ENCODE measurements at regions not wholly inside any gene's neighbourhood (a gene's known extent, or its start where the extent isn't known, plus 50 kb on each side); places are given as distances from the start of the nearest gene placed in this dataset.

DNA sequence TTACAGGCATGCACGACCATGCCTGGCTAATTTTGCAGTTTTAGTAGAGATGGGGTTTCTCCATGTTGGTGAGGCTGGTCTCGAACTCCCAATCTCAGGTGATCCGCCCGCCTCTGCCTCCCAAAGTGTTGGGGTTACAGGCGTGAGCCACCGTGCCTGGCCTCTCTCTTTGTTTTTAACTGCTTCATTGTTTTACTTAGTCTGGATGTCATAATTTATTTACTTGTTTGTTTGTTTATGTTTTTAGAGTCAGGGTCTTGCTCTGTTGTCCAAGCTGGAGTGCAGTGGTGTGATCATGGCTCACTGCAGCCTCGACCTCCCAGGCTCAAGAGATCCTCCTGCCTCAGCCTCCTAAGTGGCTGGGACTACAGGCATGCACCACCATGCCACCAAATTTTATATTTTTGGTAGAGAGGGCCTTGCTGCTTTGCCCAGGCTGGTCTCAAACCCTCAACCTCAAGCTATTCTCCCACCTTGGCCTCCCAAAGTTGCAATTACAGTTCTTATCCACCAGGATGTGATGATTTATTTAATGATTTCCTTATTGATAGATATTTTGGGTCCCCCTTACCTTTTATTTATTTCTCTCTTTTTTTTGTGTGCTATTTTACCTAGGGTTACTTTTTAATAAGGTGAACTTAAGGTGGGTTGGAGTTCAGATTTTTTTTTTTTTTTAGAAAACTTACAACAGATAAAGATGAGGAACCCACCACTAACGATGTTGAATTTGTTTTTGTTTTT lies 52.6 kb upstream of the ADA2 start:
- no peak overlapping the region for H2AFZ ChIP-seq (ENCODE audit: control insufficient read depth, low read depth, low read length)
- ChIA-PET SMC1A (ENCODE audit: uncharacterized antibody, unreplicated experiment) (no interaction called here), CTCF (interaction anchor here (0.8 to 1.6 kb wide), 2 partner anchors 34 to 35 kb away, joined by 3 to 4 read pairs; no protein-coding TSS in a partner anchor), POLR2A (interaction anchor here (0.7 kb wide), 1 partner anchor 15 kb away, joined by 3 read pairs; no protein-coding TSS in a partner anchor), RAD21 (ENCODE audit: unreplicated experiment) (no interaction called here)
- TF ChIP-seq RAD21 (IDR thresholded peaks at IDR 0.05; ENCODE audit: insufficient read depth, low read depth, low read length) (no peak), CHD4 (IDR thresholded peaks at IDR 0.05) (no peak), NFYB (IDR thresholded peaks at IDR 0.05; ENCODE audit: insufficient read depth, low read depth, low read length) (no peak), MYC (IDR thresholded peaks at IDR 0.05; ENCODE audit: insufficient read depth, insufficient read length, insufficient replicate concordance, low read length, severe bottlenecking) (no peak), BCL11A (IDR thresholded peaks at IDR 0.05; ENCODE audit: low read depth, low read length) (no peak), CBX5 (IDR thresholded peaks at IDR 0.05; ENCODE audit: low read depth) (no peak), ZNF24 (IDR thresholded peaks at IDR 0.05) (no peak), TAF1 (IDR thresholded peaks at IDR 0.05; ENCODE audit: borderline replicate concordance, low read depth, low read length) (no peak), ZNF384 (IDR thresholded peaks at IDR 0.05; ENCODE audit: borderline replicate concordance, low read depth, low read length) (no peak), RUNX3 (IDR thresholded peaks at IDR 0.05; ENCODE audit: low read length) (no peak), RFX5 (IDR thresholded peaks at IDR 0.05; ENCODE audit: low read depth, low read length) (no peak), SMC3 (IDR thresholded peaks at IDR 0.05; ENCODE audit: borderline replicate concordance, low read length) (no peak), E4F1 (IDR thresholded peaks at IDR 0.05; ENCODE audit: borderline replicate concordance, partially characterized antibody) (no peak), SREBF2 (IDR thresholded peaks at IDR 0.05; ENCODE audit: low read length) (no peak)
- TF ChIP-seq, protein P1, sequence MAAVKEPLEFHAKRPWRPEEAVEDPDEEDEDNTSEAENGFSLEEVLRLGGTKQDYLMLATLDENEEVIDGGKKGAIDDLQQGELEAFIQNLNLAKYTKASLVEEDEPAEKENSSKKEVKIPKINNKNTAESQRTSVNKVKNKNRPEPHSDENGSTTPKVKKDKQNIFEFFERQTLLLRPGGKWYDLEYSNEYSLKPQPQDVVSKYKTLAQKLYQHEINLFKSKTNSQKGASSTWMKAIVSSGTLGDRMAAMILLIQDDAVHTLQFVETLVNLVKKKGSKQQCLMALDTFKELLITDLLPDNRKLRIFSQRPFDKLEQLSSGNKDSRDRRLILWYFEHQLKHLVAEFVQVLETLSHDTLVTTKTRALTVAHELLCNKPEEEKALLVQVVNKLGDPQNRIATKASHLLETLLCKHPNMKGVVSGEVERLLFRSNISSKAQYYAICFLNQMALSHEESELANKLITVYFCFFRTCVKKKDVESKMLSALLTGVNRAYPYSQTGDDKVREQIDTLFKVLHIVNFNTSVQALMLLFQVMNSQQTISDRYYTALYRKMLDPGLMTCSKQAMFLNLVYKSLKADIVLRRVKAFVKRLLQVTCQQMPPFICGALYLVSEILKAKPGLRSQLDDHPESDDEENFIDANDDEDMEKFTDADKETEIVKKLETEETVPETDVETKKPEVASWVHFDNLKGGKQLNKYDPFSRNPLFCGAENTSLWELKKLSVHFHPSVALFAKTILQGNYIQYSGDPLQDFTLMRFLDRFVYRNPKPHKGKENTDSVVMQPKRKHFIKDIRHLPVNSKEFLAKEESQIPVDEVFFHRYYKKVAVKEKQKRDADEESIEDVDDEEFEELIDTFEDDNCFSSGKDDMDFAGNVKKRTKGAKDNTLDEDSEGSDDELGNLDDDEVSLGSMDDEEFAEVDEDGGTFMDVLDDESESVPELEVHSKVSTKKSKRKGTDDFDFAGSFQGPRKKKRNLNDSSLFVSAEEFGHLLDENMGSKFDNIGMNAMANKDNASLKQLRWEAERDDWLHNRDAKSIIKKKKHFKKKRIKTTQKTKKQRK (IDR thresholded peaks at IDR 0.05; ENCODE audit: low read depth, low read length) = no peak
- TF ChIP-seq, protein P2, sequence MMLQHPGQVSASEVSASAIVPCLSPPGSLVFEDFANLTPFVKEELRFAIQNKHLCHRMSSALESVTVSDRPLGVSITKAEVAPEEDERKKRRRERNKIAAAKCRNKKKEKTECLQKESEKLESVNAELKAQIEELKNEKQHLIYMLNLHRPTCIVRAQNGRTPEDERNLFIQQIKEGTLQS (IDR thresholded peaks at IDR 0.05; ENCODE audit: borderline replicate concordance, extremely low read depth, low read depth, low read length) = no peak
- H3K27me3 ChIP-seq (replicated peaks in 1 of 2; ENCODE audit: control insufficient read depth in 2 of 2, insufficient read depth in 2 of 2, low read length in 1 of 2) = no peaks in the 10 kb centered on the region
- H3K4me3 ChIP-seq = no peak overlapping the region
- no peaks in the 10 kb centered on the region for H3K79me2 ChIP-seq (ENCODE audit: control insufficient read depth, insufficient read depth, low read length)
- no peak for FAIRE-seq
- no peak for ATAC-seq
- no peaks in the 10 kb centered on the region for H4K20me1 ChIP-seq (ENCODE audit: control insufficient read depth, insufficient read depth)
- WGBS (ENCODE audit: insufficient coverage, insufficient replicate concordance, low lambda C conversion rate, missing lambda C conversion rate) = 69% methylated on average over 8 of the region's 8 CpGs
- no TSS peak for BruUV-seq (replicated peaks)
- H3K9me3 ChIP-seq (replicated peaks; ENCODE audit: control insufficient read depth, insufficient read depth, low read length) = no peaks in the 10 kb centered on the region
- H3K9ac ChIP-seq (ENCODE audit: control insufficient read depth, insufficient read depth, low read length) = no peak overlapping the region
- H3K27ac ChIP-seq (ENCODE audit: control insufficient read depth, insufficient read depth) = no peak overlapping the region
- no peak overlapping the region for H3K4me2 ChIP-seq (ENCODE audit: control insufficient read depth, insufficient read depth)
- DNase-seq (ENCODE audit: low read depth, low spot score) = no peak
- no peaks in the 10 kb centered on the region; the same call in 1 of the 2 replicates for H3K4me1 ChIP-seq (ENCODE audit: control insufficient read depth, insufficient read depth, low read length)
- in situ Hi-C loops (cut with MboI) (no loop called here), intact Hi-C loops (cut with micrococcal nuclease; ENCODE audit: unreplicated experiment) (no loop called here)
- no peaks in the 10 kb centered on the region for H3K36me3 ChIP-seq (ENCODE audit: control insufficient read depth in 2 of 2, insufficient read depth in 2 of 2, low read length in 1 of 2)

Data from GM12878 (cell line).